Smooth muscle cell of the brain vasculature (primary cell): ENCODE measurements at regions not wholly inside any gene's neighbourhood (a gene's known extent, or its start where the extent isn't known, plus 50 kb on each side); places are given as distances from the start of the nearest gene placed in this dataset.

Experiments
- DNase-seq: peaks from one replicate; pipeline ENCODE4 v3.0.0-alpha.2; 2012; ENCODE audit warnings: low read depth, low spot score

GRCh38 chr7:148950806-148951205 is 66.7 kb upstream of the EZH2 start:
- DNase-seq = no peak

- DNase-seq = no peak
Observed at GRCh38 chr7:148944935-148945934, 61.1 kb upstream of the EZH2 start.

- no peak for DNase-seq
Observed at GRCh38 chr7:148941598-148942275, 57.6 kb upstream of the EZH2 start.

GRCh38 chr7:148940702-148941597 is 56.9 kb upstream of the EZH2 start:
- peak; percentile 69 for DNase-seq

- DNase-seq = no peak
Observed at GRCh38 chr7:148939128-148939755, 55.2 kb upstream of the EZH2 start.

- no peak for DNase-seq
Observed at GRCh38 chr7:148935451-148935850, 51.4 kb upstream of the EZH2 start.
